Mesothelial cell of epicardium (in vitro differentiated cells): ENCODE measurements at regions not wholly inside any gene's neighbourhood (a gene's known extent, or its start where the extent isn't known, plus 50 kb on each side); places are given as distances from the start of the nearest gene placed in this dataset.

Experiments
- DNase-seq, 2 experiments: peaks; one replicate each; pipeline ENCODE4 v3.0.0; 2021; ENCODE audit warnings: low spot score in 2 of 2; ENCODE audit not compliant: unreplicated experiment in 2 of 2
- H3K27ac Mint-ChIP-seq: 2 replicates; pipeline ENCODE4 v1.8.0; 2021; ENCODE audit warnings: mixed read lengths
- H3K27me3 Mint-ChIP-seq: 2 replicates; pipeline ENCODE4 v1.8.0; 2021; ENCODE audit warnings: low read depth, mixed read lengths
- H3K36me3 Mint-ChIP-seq: 2 replicates; pipeline ENCODE4 v1.8.0; 2021; ENCODE audit warnings: mixed read lengths
- H3K4me1 Mint-ChIP-seq: 2 replicates; pipeline ENCODE4 v1.8.0; 2021; ENCODE audit warnings: mixed read lengths
- H3K4me3 Mint-ChIP-seq: 2 replicates; pipeline ENCODE4 v1.8.0; 2021; ENCODE audit warnings: mild to moderate bottlenecking, moderate library complexity, mixed read lengths
- H3K9me3 Mint-ChIP-seq: 2 replicates; pipeline ENCODE4 v1.8.0; 2021; ENCODE audit warnings: mixed read lengths
- TF ChIP-seq, protein P1 (sequence below): fragments of 200-600 bp; sonication (generic); IDR thresholded peaks from one replicate; pipeline ENCODE4 v1.5.0; 2021; ENCODE audit warnings: antibody characterized with exemption; ENCODE audit not compliant: unreplicated experiment

DNA sequence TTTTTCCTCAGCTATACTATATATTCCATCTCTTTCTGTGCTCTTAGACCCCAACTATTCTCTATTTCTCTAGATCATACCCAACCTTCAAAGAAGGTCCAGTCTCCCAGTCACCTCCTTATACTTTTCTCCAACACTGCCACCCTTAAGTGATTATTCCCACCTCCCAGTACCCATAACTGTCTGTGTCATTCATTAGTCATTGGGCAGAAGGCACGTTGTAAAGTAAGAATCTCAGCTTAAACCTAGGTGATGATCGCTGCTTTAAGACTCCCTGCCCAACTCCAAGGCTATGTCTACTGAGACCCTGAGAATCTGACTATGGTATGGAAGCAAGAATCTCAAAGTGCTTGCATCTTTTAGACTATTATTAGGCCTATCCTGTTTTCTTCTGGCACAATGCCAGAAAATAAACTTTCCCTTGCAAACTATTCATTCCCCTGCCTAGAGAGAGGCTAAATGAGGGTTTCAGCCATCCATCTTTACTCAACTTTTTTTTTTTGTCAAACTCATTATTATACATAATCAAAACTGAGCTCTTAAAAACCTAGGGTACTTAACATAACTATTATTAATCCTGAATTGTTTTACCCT lies 174.3 kb upstream of the DPT start:
- peaks cover 33% of the 10 kb centered on the region for H3K4me1 Mint-ChIP-seq
- no peaks in the 10 kb centered on the region for H3K36me3 Mint-ChIP-seq
- no peak overlapping the region for H3K27ac Mint-ChIP-seq
- TF ChIP-seq, protein P1, sequence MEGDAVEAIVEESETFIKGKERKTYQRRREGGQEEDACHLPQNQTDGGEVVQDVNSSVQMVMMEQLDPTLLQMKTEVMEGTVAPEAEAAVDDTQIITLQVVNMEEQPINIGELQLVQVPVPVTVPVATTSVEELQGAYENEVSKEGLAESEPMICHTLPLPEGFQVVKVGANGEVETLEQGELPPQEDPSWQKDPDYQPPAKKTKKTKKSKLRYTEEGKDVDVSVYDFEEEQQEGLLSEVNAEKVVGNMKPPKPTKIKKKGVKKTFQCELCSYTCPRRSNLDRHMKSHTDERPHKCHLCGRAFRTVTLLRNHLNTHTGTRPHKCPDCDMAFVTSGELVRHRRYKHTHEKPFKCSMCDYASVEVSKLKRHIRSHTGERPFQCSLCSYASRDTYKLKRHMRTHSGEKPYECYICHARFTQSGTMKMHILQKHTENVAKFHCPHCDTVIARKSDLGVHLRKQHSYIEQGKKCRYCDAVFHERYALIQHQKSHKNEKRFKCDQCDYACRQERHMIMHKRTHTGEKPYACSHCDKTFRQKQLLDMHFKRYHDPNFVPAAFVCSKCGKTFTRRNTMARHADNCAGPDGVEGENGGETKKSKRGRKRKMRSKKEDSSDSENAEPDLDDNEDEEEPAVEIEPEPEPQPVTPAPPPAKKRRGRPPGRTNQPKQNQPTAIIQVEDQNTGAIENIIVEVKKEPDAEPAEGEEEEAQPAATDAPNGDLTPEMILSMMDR, result no peak
- H3K9me3 Mint-ChIP-seq, result peaks cover 7% of the 10 kb centered on the region
- H3K27me3 Mint-ChIP-seq, result no peaks in the 10 kb centered on the region
- H3K4me3 Mint-ChIP-seq, result no peak overlapping the region
- no peak for DNase-seq

DNA sequence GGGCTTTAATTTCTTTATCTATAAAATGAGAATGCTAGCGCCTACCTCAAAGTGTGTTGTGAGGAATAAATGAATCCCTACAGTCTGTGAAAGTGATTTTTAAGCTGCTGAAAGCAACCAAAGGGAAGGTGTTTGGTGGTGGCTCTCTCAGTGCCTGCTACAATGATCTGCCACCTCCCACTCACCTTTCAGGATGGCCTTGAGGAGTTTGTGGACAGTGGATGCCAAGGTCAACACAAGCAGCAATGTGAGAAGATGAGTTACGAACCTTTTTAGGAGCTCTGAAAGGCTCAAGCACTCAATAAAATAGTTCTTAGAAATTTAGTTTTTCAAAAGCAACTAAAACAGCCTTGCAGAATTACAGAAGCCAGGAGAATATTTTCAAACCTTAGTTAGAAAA lies 176.6 kb upstream of the DPT start:
- DNase-seq, result no peak
- TF ChIP-seq, protein P1, result no peak
- H3K9me3 Mint-ChIP-seq, result peaks cover 7% of the 10 kb centered on the region

DNA sequence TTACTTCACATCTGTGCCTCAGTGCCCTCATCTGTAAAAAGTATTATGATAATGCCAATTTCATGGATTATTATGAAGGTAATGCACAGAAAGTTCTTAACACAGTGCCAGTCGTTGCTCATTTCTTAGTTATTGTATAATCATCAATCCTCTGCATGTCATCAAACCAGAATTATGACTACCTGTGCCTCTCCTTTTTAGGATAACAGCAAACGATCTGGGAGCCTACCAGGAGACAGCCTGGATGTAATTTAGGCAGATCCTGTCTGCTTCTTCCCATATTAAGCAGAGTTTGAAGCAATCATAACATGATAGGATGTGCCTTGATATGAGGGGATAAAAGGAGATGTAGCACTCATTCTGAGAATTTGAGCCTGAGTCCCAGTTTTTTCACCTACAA lies 177.4 kb upstream of the DPT start:
- H3K36me3 Mint-ChIP-seq, result no peaks in the 10 kb centered on the region
- TF ChIP-seq, protein P1, result no peak
- DNase-seq, result no peak
- H3K27ac Mint-ChIP-seq, result no peak overlapping the region
- no peaks in the 10 kb centered on the region for H3K27me3 Mint-ChIP-seq
- no peak overlapping the region for H3K4me3 Mint-ChIP-seq
- peaks cover 7% of the 10 kb centered on the region for H3K9me3 Mint-ChIP-seq
- peaks cover 25% of the 10 kb centered on the region for H3K4me1 Mint-ChIP-seq

More for the DNA sequence above, 176.6 kb upstream of the DPT start:
- Mint-ChIP-seq H3K27ac (no peak overlapping the region), H3K27me3 (no peaks in the 10 kb centered on the region), H3K4me3 (no peak overlapping the region), H3K36me3 (no peaks in the 10 kb centered on the region), H3K4me1 (peaks cover 25% of the 10 kb centered on the region)

DNA sequence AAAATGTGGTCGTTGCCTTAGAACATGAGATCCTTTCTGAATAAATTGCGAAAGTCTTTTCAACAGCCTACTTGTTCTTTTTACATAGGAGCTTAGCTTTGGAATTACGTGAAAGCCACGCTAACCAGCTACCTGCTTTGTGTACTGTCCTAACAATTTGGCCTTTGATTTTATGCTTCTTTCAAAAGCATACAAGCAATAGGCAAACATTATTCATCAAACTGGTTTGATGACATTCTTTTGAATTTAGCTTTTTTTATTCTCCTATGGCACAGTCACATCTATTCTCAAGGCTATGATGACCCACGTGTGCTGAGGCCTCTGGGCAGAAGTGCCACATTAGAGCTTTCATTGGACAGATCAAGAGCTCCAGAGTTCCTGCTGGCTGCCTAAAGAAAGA lies 178.0 kb upstream of the DPT start:
- H3K27me3 Mint-ChIP-seq, result no peaks in the 10 kb centered on the region
- H3K27ac Mint-ChIP-seq, result peak overlapping the region; percentile 11
- TF ChIP-seq, protein P1, result no peak
- H3K9me3 Mint-ChIP-seq, result peaks cover 7% of the 10 kb centered on the region
- no peak for DNase-seq
- H3K4me1 Mint-ChIP-seq, result peaks cover 25% of the 10 kb centered on the region
- no peaks in the 10 kb centered on the region for H3K36me3 Mint-ChIP-seq
- H3K4me3 Mint-ChIP-seq, result no peak overlapping the region

DNA sequence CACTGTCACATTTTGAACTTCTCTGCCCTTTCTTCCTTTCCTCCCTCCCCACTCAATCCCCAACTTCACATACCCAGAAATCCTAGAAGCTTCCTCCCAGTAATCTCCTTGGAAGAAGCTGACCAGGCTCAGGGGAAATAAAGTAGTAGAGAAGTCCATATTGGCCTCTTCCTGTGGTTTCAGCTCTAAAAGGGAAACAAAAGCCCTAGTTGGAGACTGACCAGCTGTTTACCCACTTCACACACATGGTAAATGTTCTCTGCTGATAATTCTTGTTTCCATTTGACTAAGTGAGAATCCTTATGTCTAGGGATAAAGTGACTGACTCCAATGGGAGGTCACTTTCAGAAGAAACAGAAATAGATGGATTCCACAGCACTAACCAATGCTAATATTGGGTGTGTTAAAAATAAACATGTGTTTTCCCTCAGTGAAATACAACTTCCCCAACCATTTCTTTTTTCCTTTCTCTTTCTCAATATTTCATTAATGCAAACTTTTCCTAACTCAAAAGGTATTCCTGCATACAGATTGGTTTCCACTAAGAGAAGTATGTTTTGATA lies 178.9 kb upstream of the DPT start:
- Mint-ChIP-seq H3K9me3 (peaks cover 7% of the 10 kb centered on the region), H3K27me3 (no peaks in the 10 kb centered on the region), H3K36me3 (no peaks in the 10 kb centered on the region), H3K4me3 (no peak overlapping the region), H3K4me1 (peaks cover 25% of the 10 kb centered on the region), H3K27ac (peak overlapping the region; percentile 39)
- no peak for DNase-seq
- TF ChIP-seq, protein P1, result no peak
